A549 (cell line): ENCODE measurements at regions not wholly inside any gene's neighbourhood (a gene's known extent, or its start where the extent isn't known, plus 50 kb on each side); places are given as distances from the start of the nearest gene placed in this dataset.

ENCODE experiments used
- ATAC-seq, 2 experiments: fragments of 200-7000 bp in 1 of 2; fragments of >200 bp in 1 of 2; cut with Nextera tagmentation in 1 of 2; cut with Tn5 transposase in 1 of 2; 3 replicates each; pipeline versions ENCODE4 v1.8.0 to v1.9.1; 2018 to 2020; ENCODE audit warnings: mild to moderate bottlenecking in 1 of 2, moderate library complexity in 1 of 2
- CTCF ChIA-PET: fragments of 300-600 bp; sonication (Branson Sonifier 250); formaldehyde crosslinking; extraction: SDS; loops from one replicate; lab custom pipeline; 2021; ENCODE audit warnings: antibody characterized with exemption, inconsistent platforms; lab: Yijun Ruan, JAX
- POLR2A ChIA-PET: fragments of 350-600 bp; formaldehyde crosslinking; extraction: SDS; loops from one replicate; lab custom pipeline; 2021; ENCODE audit warnings: antibody characterized with exemption, inconsistent platforms; lab: Yijun Ruan, JAX
- DNase-seq, 2 experiments: peaks; one replicate each; pipeline versions ENCODE4 v3.0.0 to v3.0.0-alpha.2; 2011 to 2016; ENCODE audit warnings: low read depth in 1 of 2, low spot score in 1 of 2
- FAIRE-seq: peaks from 2 replicates; lab custom pipeline; 2011; peaks lifted over from hg19 to GRCh38; lab: Jason Lieb, UNC
- H3K27ac ChIP-seq, 2 experiments: fragments of >200 bp; sonication (Bioruptor Twin); formaldehyde crosslinking; 3 replicates each; pipeline ENCODE4 v1.5.1; 2016 to 2017
- H3K4me1 ChIP-seq: fragments of >200 bp; sonication (Bioruptor Twin); formaldehyde crosslinking; 3 replicates; pipeline ENCODE4 v1.6.1; 2016
- H3K4me2 ChIP-seq: fragments of >200 bp; sonication (Bioruptor Twin); formaldehyde crosslinking; 3 replicates; pipeline ENCODE4 v1.6.1; 2016
- H3K4me3 ChIP-seq: fragments of >200 bp; sonication (Bioruptor Twin); formaldehyde crosslinking; 3 replicates; pipeline ENCODE4 v1.5.1; 2016
- H3K9me3 ChIP-seq: fragments of >200 bp; sonication (Bioruptor Twin); formaldehyde crosslinking; 3 replicates; pipeline ENCODE4 v1.6.1; 2016
- ATOH8 ChIP-seq: fragments of 250-450 bp; sonication (Bioruptor Pico); IDR thresholded peaks from 2 replicates; pipeline ENCODE4 v1.5.0; 2020; ENCODE audit warnings: low read depth, mild to moderate bottlenecking, moderate library complexity
- BHLHE40 ChIP-seq: IDR thresholded peaks from 2 replicates; pipeline ENCODE4 v1.6.1; 2012; ENCODE audit warnings: low read depth, low read length, inconsistent platforms
- CBX8 ChIP-seq: fragments of 200-600 bp; sonication (generic); IDR thresholded peaks from 2 replicates; pipeline ENCODE4 v1.6.1; 2016
- ELK1 ChIP-seq: fragments of 150-350 bp; IDR thresholded peaks from 2 replicates; pipeline ENCODE4 v1.6.1; 2014; ENCODE audit warnings: low read depth, mild to moderate bottlenecking, low read length
- FOSB ChIP-seq: fragments of 250-450 bp; sonication (Bioruptor Pico); IDR thresholded peaks from 2 replicates; pipeline ENCODE4 v1.5.0; 2020; ENCODE audit warnings: mild to moderate bottlenecking, moderate library complexity
- FOSL2 ChIP-seq, 2 experiments: fragments of 450-650 bp in 1 of 2; fragments of >200 bp in 1 of 2; sonication (Bioruptor Twin) in 1 of 2; formaldehyde crosslinking; IDR thresholded peaks; 2 replicates each; pipeline versions ENCODE4 v1.5.0 to v1.6.1; 2016 to 2020; ENCODE audit warnings: mild to moderate bottlenecking in 1 of 2, moderate library complexity in 1 of 2
- HOXB13 ChIP-seq: fragments of 250-450 bp; sonication (Bioruptor Pico); IDR thresholded peaks from 2 replicates; pipeline ENCODE4 v1.5.0; 2020; ENCODE audit warnings: low read depth, mild to moderate bottlenecking, moderate library complexity
- JUN ChIP-seq, 2 experiments: fragments of >200 bp; sonication (Bioruptor Twin); formaldehyde crosslinking; IDR thresholded peaks; 2 replicates in 1 of 2; 3 replicates in 1 of 2; pipeline ENCODE4 v1.6.1; 2016 to 2017
- JUNB ChIP-seq: fragments of >200 bp; sonication (Bioruptor Twin); formaldehyde crosslinking; IDR thresholded peaks from 2 replicates; pipeline ENCODE4 v1.6.1; 2016
- KDM1A ChIP-seq: fragments of 200-600 bp; sonication (generic); IDR thresholded peaks from 2 replicates; pipeline ENCODE4 v1.6.1; 2016; ENCODE audit warnings: low read depth, mild to moderate bottlenecking
- MAFK ChIP-seq: fragments of 450-650 bp; IDR thresholded peaks from 2 replicates; pipeline ENCODE4 v1.6.1; 2014; ENCODE audit not compliant: partially characterized antibody
- PHF8 ChIP-seq: fragments of 200-600 bp; sonication (generic); IDR thresholded peaks from 2 replicates; pipeline ENCODE4 v1.6.1; 2016; ENCODE audit warnings: low read depth, mild to moderate bottlenecking, antibody characterized with exemption, moderate library complexity, borderline replicate concordance
- POLR2AphosphoS2 ChIP-seq: conservative IDR thresholded peaks from 2 replicates; pipeline ENCODE4 v1.6.1; 2012; ENCODE audit warnings: low read length, improper control_type of control experiment, inconsistent platforms
- RAD21 ChIP-seq, 2 experiments: fragments of >200 bp in 1 of 2; sonication (Bioruptor Twin) in 1 of 2; formaldehyde crosslinking in 1 of 2; IDR thresholded peaks in 1 of 2; conservative IDR thresholded peaks in 1 of 2; 2 replicates in 1 of 2; 3 replicates in 1 of 2; pipeline ENCODE4 v1.6.1; 2012 to 2018; ENCODE audit warnings: inconsistent platforms in 1 of 2
- REST ChIP-seq: fragments of 200-600 bp; sonication (generic); IDR thresholded peaks from 2 replicates; pipeline ENCODE4 v1.6.1; 2016; ENCODE audit warnings: antibody characterized with exemption, mild to moderate bottlenecking, moderate library complexity
- RFX5 ChIP-seq: fragments of 450-650 bp; IDR thresholded peaks from 2 replicates; pipeline ENCODE4 v1.7.1; 2014; ENCODE audit warnings: antibody characterized with exemption, mild to moderate bottlenecking, moderate library complexity
- RNF2 ChIP-seq: fragments of 200-600 bp; sonication (generic); IDR thresholded peaks from 2 replicates; pipeline ENCODE4 v1.6.1; 2016; ENCODE audit warnings: low read depth, mild to moderate bottlenecking, antibody characterized with exemption, moderate library complexity, borderline replicate concordance
- ZC3H11A ChIP-seq: fragments of 450-650 bp; IDR thresholded peaks from 2 replicates; pipeline ENCODE4 v1.6.1; 2014; ENCODE audit warnings: antibody characterized with exemption, mild to moderate bottlenecking
- ZFP36 ChIP-seq: fragments of 450-650 bp; IDR thresholded peaks from 2 replicates; pipeline ENCODE4 v1.6.1; 2014; ENCODE audit warnings: borderline replicate concordance; ENCODE audit not compliant: partially characterized antibody
- ZNF302 ChIP-seq: fragments of 250-450 bp; sonication (Bioruptor Pico); IDR thresholded peaks from 2 replicates; pipeline ENCODE4 v1.9.0; 2021; ENCODE audit warnings: inconsistent platforms, mild to moderate bottlenecking, moderate library complexity
- WGBS: methylation state at CpG from one replicate; pipeline ENCODE4 v1.1.6; 2017; ENCODE audit errors: missing lambda C conversion rate; 5-methylcytosine and 5-hydroxymethylcytosine counted together
- TF ChIP-seq, protein P1 (sequence below): IDR thresholded peaks from 2 replicates; pipeline ENCODE4 v1.6.1; 2012; ENCODE audit warnings: low read depth, borderline replicate concordance

GRCh38 chr20:56928007-56928406, 298.9 kb downstream of the TFAP2C start:
- no peaks in the 10 kb centered on the region for H3K9me3 ChIP-seq
- H3K4me1 ChIP-seq = no peaks in the 10 kb centered on the region
- no peak overlapping the region for H3K4me3 ChIP-seq
- ChIA-PET CTCF (interaction anchor here (2.1 kb wide), 1 partner anchor 46 kb away, joined by 5 read pairs; no protein-coding TSS in a partner anchor), POLR2A (no interaction called here)
- ATAC-seq (no peak), FAIRE-seq (no peak), DNase-seq (no peak)
- TF ChIP-seq RAD21 (conservative IDR thresholded peaks at IDR 0.05 in 1 of 2, IDR thresholded peaks at IDR 0.05 in 1 of 2) (no peak), ZC3H11A (no peak)
- WGBS = 93% methylated on average over 5 of the region's 5 CpGs
- no peak overlapping the region for H3K4me2 ChIP-seq
- no peak overlapping the region for H3K27ac ChIP-seq

- H3K27ac ChIP-seq = no peak overlapping the region
- 81% methylated on average over 7 of the region's 7 CpGs for WGBS
- ChIA-PET POLR2A (no interaction called here), CTCF (no interaction called here)
- no peak overlapping the region for H3K4me3 ChIP-seq
- no peaks in the 10 kb centered on the region for H3K9me3 ChIP-seq
- no peak overlapping the region for H3K4me2 ChIP-seq
- no peak for FAIRE-seq
- H3K4me1 ChIP-seq = no peaks in the 10 kb centered on the region; the same call in 2 of the 3 replicates
- ATAC-seq = no peak
- no peak for DNase-seq
- TF ChIP-seq HOXB13 (CRISPR knock-in tag) = no peak
- no peak for TF ChIP-seq ELK1
- no peak for TF ChIP-seq RFX5
- TF ChIP-seq ZNF302 (CRISPR knock-in tag) = no peak
- no peak for TF ChIP-seq JUN (IDR thresholded peaks at IDR 0.05)
- TF ChIP-seq FOSB (CRISPR knock-in tag) = no peak
- TF ChIP-seq RNF2 = no peak
- TF ChIP-seq FOSL2 (IDR thresholded peaks at IDR 0.05) = no peak
- TF ChIP-seq FOSL2 (CRISPR knock-in tag; IDR thresholded peaks at IDR 0.05) = no peak
- no peak for TF ChIP-seq JUNB
- TF ChIP-seq ZFP36 = no peak
- TF ChIP-seq POLR2AphosphoS2 = no peak
- no peak for TF ChIP-seq BHLHE40
- no peak for TF ChIP-seq RAD21 (conservative IDR thresholded peaks at IDR 0.05 in 1 of 2, IDR thresholded peaks at IDR 0.05 in 1 of 2)
- TF ChIP-seq KDM1A = no peak
- no peak for TF ChIP-seq MAFK
- no peak for TF ChIP-seq REST
- TF ChIP-seq, protein P1, sequence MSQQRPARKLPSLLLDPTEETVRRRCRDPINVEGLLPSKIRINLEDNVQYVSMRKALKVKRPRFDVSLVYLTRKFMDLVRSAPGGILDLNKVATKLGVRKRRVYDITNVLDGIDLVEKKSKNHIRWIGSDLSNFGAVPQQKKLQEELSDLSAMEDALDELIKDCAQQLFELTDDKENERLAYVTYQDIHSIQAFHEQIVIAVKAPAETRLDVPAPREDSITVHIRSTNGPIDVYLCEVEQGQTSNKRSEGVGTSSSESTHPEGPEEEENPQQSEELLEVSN = no peak
- no peak for TF ChIP-seq PHF8
- no peak for TF ChIP-seq CBX8
- TF ChIP-seq ATOH8 (CRISPR knock-in tag) = no peak
These were observed 300.5 kb downstream of the TFAP2C start for GRCh38 chr20:56929606-56930005.
